Activated B cell treated with CpG ODN at 0.5 μM for 24 hours (primary cell): ENCODE measurements at regions not wholly inside any gene's neighbourhood (a gene's known extent, or its start where the extent isn't known, plus 50 kb on each side); places are given as distances from the start of the nearest gene placed in this dataset.

Source experiments
- ATAC-seq: fragments of 200-7000 bp; cut with Tn5 transposase; one replicate; pipeline ENCODE4 v1.10.0; 2021; ENCODE audit warnings: low read depth, mild to moderate bottlenecking, moderate library complexity
- CTCF ChIA-PET: fragments of 350-600 bp; sonication (Branson Sonifier 250); formaldehyde crosslinking; loops from one replicate; lab custom pipeline; 2021; ENCODE audit warnings: antibody characterized with exemption; lab: Charles Lee
- POLR2A ChIA-PET: fragments of 350-600 bp; sonication (Branson Sonifier 250); formaldehyde crosslinking; loops from one replicate; lab custom pipeline; 2021; ENCODE audit warnings: antibody characterized with exemption; lab: Charles Lee
- DNase-seq: peaks from one replicate; pipeline ENCODE4 v3.0.0; 2022
- H3K27ac Mint-ChIP-seq: one replicate; pipeline ENCODE4 v1.8.0; 2020; ENCODE audit warnings: mixed read lengths
- H3K27me3 Mint-ChIP-seq: one replicate; pipeline ENCODE4 v1.8.0; 2021; ENCODE audit warnings: mixed read lengths
- H3K36me3 Mint-ChIP-seq: one replicate; pipeline ENCODE4 v1.8.0; 2021; ENCODE audit warnings: low read depth, mixed read lengths
- H3K4me1 Mint-ChIP-seq: one replicate; pipeline ENCODE4 v1.8.0; 2021; ENCODE audit warnings: mixed read lengths
- H3K4me3 Mint-ChIP-seq: one replicate; pipeline ENCODE4 v1.8.0; 2020; ENCODE audit warnings: mild to moderate bottlenecking, mixed read lengths
- H3K9me3 Mint-ChIP-seq: one replicate; pipeline ENCODE4 v1.8.0; 2020; ENCODE audit warnings: mixed read lengths
- CTCF ChIP-seq: fragments of 200-600 bp; IDR thresholded peaks from one replicate; pipeline ENCODE4 v1.8.0; 2022; ENCODE audit warnings: antibody characterized with exemption, mild to moderate bottlenecking
- intact Hi-C: fragments of 100-400 bp; cut with micrococcal nuclease; formaldehyde crosslinking; loops from one replicate; pipeline ENCODE4 v1.15.1; 2024

- intact Hi-C loops: loop anchor here (5.0 kb wide), 1 partner anchor 873 kb away; no protein-coding TSS in a partner anchor
- Mint-ChIP-seq H3K36me3 (no peaks in the 10 kb centered on the region), H3K9me3 (no peaks in the 10 kb centered on the region), H3K4me3 (no peak overlapping the region), H3K4me1 (peaks cover 6% of the 10 kb centered on the region), H3K27me3 (no peaks in the 10 kb centered on the region), H3K27ac (no peak overlapping the region)
- no peak for DNase-seq
- POLR2A ChIA-PET: no interaction called here
- no peak for ATAC-seq
- no peak for TF ChIP-seq CTCF
- CTCF ChIA-PET: interaction anchor here (2.9 to 4.3 kb wide), 2 partner anchors 11 to 341 kb away, joined by 11 to 35 read pairs; no protein-coding TSS in a partner anchor
Observed at GRCh38 chr20:22680031-22680740, 95.8 kb upstream of the FOXA2 start.

GRCh38 chr20:22681591-22682248 lies 97.3 kb upstream of the FOXA2 start:
- TF ChIP-seq CTCF: no peak
- POLR2A ChIA-PET: no interaction called here
- no peaks in the 10 kb centered on the region for H3K27me3 Mint-ChIP-seq
- H3K4me3 Mint-ChIP-seq: no peak overlapping the region
- CTCF ChIA-PET: interaction anchor here (2.9 to 4.3 kb wide), 2 partner anchors 10 to 343 kb away, joined by 11 to 35 read pairs; no protein-coding TSS in a partner anchor
- ATAC-seq: no peak
- no peaks in the 10 kb centered on the region for H3K9me3 Mint-ChIP-seq
- DNase-seq: no peak
- no peaks in the 10 kb centered on the region for H3K36me3 Mint-ChIP-seq
- H3K27ac Mint-ChIP-seq: no peak overlapping the region
- H3K4me1 Mint-ChIP-seq: peaks cover 6% of the 10 kb centered on the region
- intact Hi-C loops: loop anchor here (5.0 kb wide), 1 partner anchor 874 kb away; no protein-coding TSS in a partner anchor

- no peak overlapping the region for H3K27ac Mint-ChIP-seq
- H3K9me3 Mint-ChIP-seq: no peaks in the 10 kb centered on the region
- peaks cover 6% of the 10 kb centered on the region for H3K4me1 Mint-ChIP-seq
- ChIA-PET POLR2A (no interaction called here), CTCF (interaction anchor here (2.9 to 4.3 kb wide), 2 partner anchors 9 to 343 kb away, joined by 11 to 35 read pairs; no protein-coding TSS in a partner anchor)
- TF ChIP-seq CTCF: no peak
- H3K4me3 Mint-ChIP-seq: no peak overlapping the region
- no peaks in the 10 kb centered on the region for H3K27me3 Mint-ChIP-seq
- ATAC-seq (no peak), DNase-seq (no peak)
- no peaks in the 10 kb centered on the region for H3K36me3 Mint-ChIP-seq
- intact Hi-C loops: loop anchor here (5.0 kb wide), 1 partner anchor 875 kb away; no protein-coding TSS in a partner anchor
Observed at GRCh38 chr20:22682381-22682780, 98.0 kb upstream of the FOXA2 start.

GRCh38 chr20:22684072-22684762 lies 99.8 kb upstream of the FOXA2 start:
- no peaks in the 10 kb centered on the region for H3K9me3 Mint-ChIP-seq
- ATAC-seq: peak; percentile 37
- CTCF ChIA-PET: interaction anchor here (1.2 to 4.3 kb wide), 6 partner anchors 10 to 350 kb away, joined by 3 to 35 read pairs (median 3); no protein-coding TSS in a partner anchor

More at GRCh38 chr20:22684072-22684762, 99.8 kb upstream of the FOXA2 start:
- POLR2A ChIA-PET: interaction anchor here (0.6 kb wide), 1 partner anchor 657 kb away, joined by 5 read pairs; no protein-coding TSS in a partner anchor
- Mint-ChIP-seq H3K27me3 (no peaks in the 10 kb centered on the region), H3K4me3 (no peak overlapping the region), H3K36me3 (no peaks in the 10 kb centered on the region), H3K4me1 (peaks cover 6% of the 10 kb centered on the region), H3K27ac (no peak overlapping the region)
- intact Hi-C loops: loop anchor here (1.0 to 5.0 kb wide), 2 partner anchors 345 to 877 kb away; no protein-coding TSS in a partner anchor
- no peak for TF ChIP-seq CTCF
- DNase-seq: no peak
